Loucy (cell line): ENCODE measurements at regions not wholly inside any gene's neighbourhood (a gene's known extent, or its start where the extent isn't known, plus 50 kb on each side); places are given as distances from the start of the nearest gene placed in this dataset.
A peak's percentile ranks its signal among the peaks of the same experiment; 100 is the strongest.

Experiments
- H2AFZ ChIP-seq: fragments of 200-600 bp; sonication (generic); 2 replicates; pipeline ENCODE4 v1.6.0; 2016; ENCODE audit warnings: antibody characterized with exemption, mild to moderate bottlenecking, low read length, moderate library complexity
- H3F3A ChIP-seq: fragments of 200-600 bp; 2 replicates; pipeline ENCODE4 v1.6.0; 2016; ENCODE audit warnings: antibody characterized with exemption, low read depth, mild to moderate bottlenecking
- H3K27me3 ChIP-seq: fragments of 200-600 bp; sonication (generic); 2 replicates; pipeline ENCODE4 v1.6.1; 2014; ENCODE audit warnings: low read length, mild to moderate bottlenecking; ENCODE audit not compliant: insufficient read depth, poor library complexity, severe bottlenecking
- H3K36me3 ChIP-seq: fragments of 200-600 bp; sonication (generic); 2 replicates; pipeline ENCODE4 v1.6.1; 2016; ENCODE audit warnings: low read length; ENCODE audit not compliant: insufficient read depth
- H3K4me1 ChIP-seq: fragments of 200-600 bp; sonication (generic); 2 replicates; pipeline ENCODE4 v1.5.1; 2014; ENCODE audit warnings: low read length, mild to moderate bottlenecking; ENCODE audit not compliant: insufficient read depth, poor library complexity, severe bottlenecking
- H3K4me2 ChIP-seq: fragments of 200-600 bp; sonication (generic); 2 replicates; pipeline ENCODE4 v1.6.0; 2014; ENCODE audit warnings: antibody characterized with exemption, low read length, low read depth, mild to moderate bottlenecking; ENCODE audit not compliant: poor library complexity, severe bottlenecking
- H3K4me3 ChIP-seq: fragments of 200-600 bp; sonication (generic); 2 replicates; pipeline ENCODE4 v1.5.1; 2014; ENCODE audit warnings: low read length, mild to moderate bottlenecking, mixed read lengths; ENCODE audit not compliant: poor library complexity, severe bottlenecking
- H3K79me2 ChIP-seq: fragments of 200-600 bp; sonication (generic); 2 replicates; pipeline ENCODE4 v1.6.1; 2014; ENCODE audit warnings: low read length; ENCODE audit not compliant: insufficient read depth
- H3K9ac ChIP-seq: fragments of 200-600 bp; sonication (generic); 2 replicates; pipeline ENCODE4 v1.6.0; 2014; ENCODE audit warnings: mild to moderate bottlenecking, low read depth, low read length, moderate library complexity; ENCODE audit not compliant: poor library complexity, severe bottlenecking
- H3K9me2 ChIP-seq: fragments of 200-600 bp; sonication (generic); replicated peaks from 2 replicates; pipeline ENCODE4 v1.6.1; 2016; ENCODE audit warnings: low read depth, low read length, mixed read lengths
- H3K9me3 ChIP-seq: fragments of 200-600 bp; sonication (generic); 2 replicates; pipeline ENCODE4 v1.6.1; 2014; ENCODE audit warnings: mild to moderate bottlenecking, antibody characterized with exemption, low read length, low read depth; ENCODE audit not compliant: insufficient read depth
- H4K20me1 ChIP-seq: fragments of 200-600 bp; sonication (generic); 2 replicates; pipeline ENCODE4 v1.6.0; 2014; ENCODE audit warnings: antibody characterized with exemption, low read length, mild to moderate bottlenecking; ENCODE audit not compliant: insufficient read depth, poor library complexity, severe bottlenecking
- CTCF ChIP-seq: fragments of 200-600 bp; sonication (generic); conservative IDR thresholded peaks from 2 replicates; pipeline ENCODE4 v1.5.1; 2014; ENCODE audit warnings: mild to moderate bottlenecking, antibody characterized with exemption, low read length
- EZH2phosphoT487 ChIP-seq: fragments of 200-600 bp; IDR thresholded peaks from 2 replicates; pipeline ENCODE4 v1.6.1; 2018; ENCODE audit warnings: antibody characterized with exemption, mild to moderate bottlenecking, moderate library complexity, borderline replicate concordance

GRCh38 chr3:22685597-22685996, 517.5 kb upstream of the UBE2E2 start:
- Histone ChIP-seq H3F3A (no peaks in the 10 kb centered on the region), H4K20me1 (no peaks in the 10 kb centered on the region), H3K9me3 (no peaks in the 10 kb centered on the region), H3K9me2 (no peaks in the 10 kb centered on the region), H3K4me2 (no peak overlapping the region), H3K4me3 (no peak overlapping the region), H3K9ac (no peak overlapping the region), H3K36me3 (no peaks in the 10 kb centered on the region), H3K4me1 (no peaks in the 10 kb centered on the region), H2AFZ (no peak overlapping the region; the same call in 1 of the 2 replicates), H3K27me3 (no peaks in the 10 kb centered on the region), H3K79me2 (no peaks in the 10 kb centered on the region)
- TF ChIP-seq EZH2phosphoT487 (no peak), CTCF (peak; percentile 79)

- Histone ChIP-seq H3K9me3 (no peaks in the 10 kb centered on the region), H3K4me3 (no peak overlapping the region), H3K9ac (no peak overlapping the region), H3K79me2 (no peaks in the 10 kb centered on the region), H4K20me1 (no peaks in the 10 kb centered on the region), H3K36me3 (no peaks in the 10 kb centered on the region), H2AFZ (no peak overlapping the region), H3K9me2 (no peaks in the 10 kb centered on the region), H3F3A (no peaks in the 10 kb centered on the region; the same call in 1 of the 2 replicates), H3K4me2 (peak overlapping the region; percentile 8), H3K27me3 (no peaks in the 10 kb centered on the region), H3K4me1 (peaks cover 14% of the 10 kb centered on the region)
- no peak for TF ChIP-seq EZH2phosphoT487
- no peak for TF ChIP-seq CTCF
Measured at GRCh38 chr3:22691407-22691806, 511.7 kb upstream of the UBE2E2 start.

GRCh38 chr3:22691856-22692628, 511.1 kb upstream of the UBE2E2 start:
- no peaks in the 10 kb centered on the region for H3K36me3 ChIP-seq
- no peaks in the 10 kb centered on the region for H4K20me1 ChIP-seq
- H3K79me2 ChIP-seq: no peaks in the 10 kb centered on the region
- TF ChIP-seq CTCF (no peak), EZH2phosphoT487 (no peak)
- H3K4me2 ChIP-seq: peak overlapping the region; percentile 8
- H2AFZ ChIP-seq: no peak overlapping the region
- H3K4me1 ChIP-seq: peaks cover 14% of the 10 kb centered on the region
- H3K9me2 ChIP-seq: no peaks in the 10 kb centered on the region
- no peak overlapping the region for H3K4me3 ChIP-seq
- H3K9me3 ChIP-seq: no peaks in the 10 kb centered on the region
- H3K27me3 ChIP-seq: no peaks in the 10 kb centered on the region
- no peaks in the 10 kb centered on the region; the same call in 1 of the 2 replicates for H3F3A ChIP-seq
- no peak overlapping the region for H3K9ac ChIP-seq
